ENCODE measurements at regions not wholly inside any gene's neighbourhood (a gene's known extent, or its start where the extent isn't known, plus 50 kb on each side); places are given as distances from the start of the nearest gene placed in this dataset.

- FAIRE-seq (no peak), DNase-seq (ENCODE audit: low spot score) (peak; percentile 20)
Observed at GRCh38 chr16:86107215-86107825, 208.4 kb downstream of the IRF8 start.

- peak; percentile 65 for FAIRE-seq
- DNase-seq (ENCODE audit: low spot score): no peak
Observed at GRCh38 chr16:86108062-86108461, 209.1 kb downstream of the IRF8 start.

GRCh38 chr16:86110134-86110533 is 211.2 kb downstream of the IRF8 start:
- FAIRE-seq (no peak), DNase-seq (ENCODE audit: low spot score) (no peak)

GRCh38 chr16:86110726-86111125 is 211.8 kb downstream of the IRF8 start:
- DNase-seq (ENCODE audit: low spot score) (no peak), FAIRE-seq (no peak)

GRCh38 chr16:86112178-86112577 is 213.2 kb downstream of the IRF8 start:
- FAIRE-seq: no peak
- no peak for DNase-seq (ENCODE audit: low spot score)

GRCh38 chr16:86117235-86117634 is 218.3 kb downstream of the IRF8 start:
- DNase-seq (ENCODE audit: low spot score): no peak
- no peak for FAIRE-seq

- DNase-seq (ENCODE audit: low spot score): no peak
- FAIRE-seq: no peak
Observed at GRCh38 chr16:86117756-86118155, 218.8 kb downstream of the IRF8 start.

GRCh38 chr16:86118467-86119307 is 219.7 kb downstream of the IRF8 start:
- FAIRE-seq: no peak
- DNase-seq (ENCODE audit: low spot score): no peak

GRCh38 chr16:86120201-86121192 is 221.5 kb downstream of the IRF8 start:
- FAIRE-seq: no peak
- DNase-seq (ENCODE audit: low spot score): no peak

- DNase-seq (ENCODE audit: low spot score): no peak
- no peak for FAIRE-seq
Observed at GRCh38 chr16:86121374-86122010, 222.5 kb downstream of the IRF8 start.

- FAIRE-seq (no peak), DNase-seq (ENCODE audit: low spot score) (no peak)
Observed at GRCh38 chr16:86122681-86123342, 223.8 kb downstream of the IRF8 start.

GRCh38 chr16:86124321-86124720 is 225.4 kb downstream of the IRF8 start:
- FAIRE-seq (no peak), DNase-seq (ENCODE audit: low spot score) (no peak)

GRCh38 chr16:86126891-86127290 is 227.9 kb downstream of the IRF8 start:
- no peak for DNase-seq (ENCODE audit: low spot score)

GRCh38 chr16:86127366-86127765 is 228.4 kb downstream of the IRF8 start:
- FAIRE-seq (no peak), DNase-seq (ENCODE audit: low spot score) (no peak)

More at GRCh38 chr16:86126891-86127290, 227.9 kb downstream of the IRF8 start:
- no peak for FAIRE-seq

GRCh38 chr16:86128246-86128645 is 229.3 kb downstream of the IRF8 start:
- FAIRE-seq (no peak), DNase-seq (ENCODE audit: low spot score) (no peak)

- FAIRE-seq (no peak), DNase-seq (ENCODE audit: low spot score) (no peak)
Observed at GRCh38 chr16:86129541-86129940, 230.6 kb downstream of the IRF8 start.

GRCh38 chr16:86133377-86133776 is 234.4 kb downstream of the IRF8 start:
- FAIRE-seq (no peak), DNase-seq (ENCODE audit: low spot score) (no peak)

- FAIRE-seq (no peak), DNase-seq (ENCODE audit: low spot score) (no peak)
Observed at GRCh38 chr16:86133847-86134375, 234.9 kb downstream of the IRF8 start.

GRCh38 chr16:86134802-86135461 is 236.0 kb downstream of the IRF8 start:
- DNase-seq (ENCODE audit: low spot score): no peak
- no peak for FAIRE-seq

GRCh38 chr16:86137359-86137758 is 238.4 kb downstream of the IRF8 start:
- FAIRE-seq (no peak), DNase-seq (ENCODE audit: low spot score) (no peak)
